GM18511 (cell line): ENCODE measurements at regions not wholly inside any gene's neighbourhood (a gene's known extent, or its start where the extent isn't known, plus 50 kb on each side); places are given as distances from the start of the nearest gene placed in this dataset.
A peak's percentile ranks its signal among the peaks of the same experiment; 100 is the strongest.
"Not testable (repeated sequence)": the region's sequence is repeated elsewhere in the genome, so short reads cannot be mapped to it uniquely, and the experiment has no call there.

ENCODE experiments used
- ATAC-seq: cut with Tn5 transposase; IDR thresholded peaks from one replicate; pipeline ENCODE4 v1.9.1; 2021; ENCODE audit warnings: mild to moderate bottlenecking, moderate library complexity; ENCODE audit not compliant: unreplicated experiment

DNA sequence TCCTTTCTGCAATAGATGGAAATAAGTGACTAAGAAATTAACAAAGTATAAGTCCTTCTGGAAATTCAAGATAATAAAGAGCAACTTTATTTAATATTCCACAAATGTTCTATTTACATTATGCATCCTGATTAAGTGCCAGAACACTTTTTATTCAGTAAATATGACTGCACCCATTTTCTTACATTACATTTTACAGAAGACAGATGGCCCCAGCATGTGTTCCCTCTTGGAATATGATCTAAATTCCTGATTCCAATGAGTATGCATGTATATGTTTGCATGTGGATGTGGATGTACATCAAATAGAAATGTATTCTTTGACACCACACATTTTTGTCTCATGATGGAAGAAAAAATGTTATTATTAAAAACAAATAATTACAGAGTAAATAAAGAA is 628.7 kb upstream of the SEMA3D start:
- no peak for ATAC-seq

DNA sequence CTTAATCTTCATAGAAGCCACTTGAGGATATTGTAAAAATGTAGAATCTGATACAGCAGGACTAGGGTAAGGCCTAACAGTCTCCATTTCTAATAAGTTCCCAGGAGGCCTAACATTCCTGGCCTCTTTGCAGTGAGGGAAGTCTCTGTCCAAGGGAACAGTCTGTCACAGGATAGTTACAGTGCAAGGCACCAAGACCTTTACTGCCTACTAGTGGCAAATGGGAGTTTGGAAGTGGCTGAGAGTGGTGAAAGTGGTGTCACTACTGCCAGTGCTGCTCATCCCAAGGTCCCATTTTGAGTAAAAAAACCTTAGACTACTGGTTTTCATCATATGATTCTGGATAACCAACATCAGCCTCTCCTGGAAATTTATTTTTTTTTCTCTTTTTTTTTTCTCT is 619.5 kb upstream of the SEMA3D start:
- ATAC-seq, result no peak

DNA sequence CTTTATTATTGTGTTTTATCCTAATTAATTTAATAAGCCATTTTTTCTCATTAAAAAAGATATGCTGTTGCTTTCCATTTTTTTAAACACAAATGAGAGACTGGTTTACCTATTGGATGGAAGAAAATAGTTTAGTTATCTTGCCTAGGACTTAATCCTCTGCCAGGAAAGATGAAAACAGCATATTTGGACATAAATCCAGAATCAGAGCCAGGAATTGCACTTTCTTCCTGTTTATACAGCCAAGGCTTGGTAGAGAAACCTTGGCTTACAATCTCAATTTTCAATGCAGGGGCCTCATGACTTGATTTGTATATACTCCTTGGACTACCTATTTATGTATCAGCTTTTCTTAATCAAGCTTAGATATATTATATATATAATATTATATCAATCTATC is 618.8 kb upstream of the SEMA3D start:
- no peak for ATAC-seq

DNA sequence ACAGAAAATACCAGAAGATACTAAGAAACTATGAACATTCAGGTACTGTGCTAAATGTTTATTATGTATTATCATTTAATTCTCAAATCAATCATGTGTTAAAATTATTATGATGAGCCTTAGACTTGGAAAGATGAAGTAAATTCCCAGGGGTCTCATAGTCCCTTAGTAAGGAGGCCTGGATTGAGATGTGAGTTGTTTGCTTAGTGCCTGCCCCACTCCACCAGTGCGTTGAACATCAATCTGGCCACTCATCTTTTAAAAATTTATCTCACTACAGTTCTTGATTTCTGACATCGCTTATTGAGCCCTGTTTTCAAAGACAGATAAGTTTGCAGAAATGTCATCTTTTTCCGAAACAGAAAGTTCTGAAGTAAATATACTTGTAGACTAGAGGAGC is 618.4 kb upstream of the SEMA3D start:
- no peak for ATAC-seq

DNA sequence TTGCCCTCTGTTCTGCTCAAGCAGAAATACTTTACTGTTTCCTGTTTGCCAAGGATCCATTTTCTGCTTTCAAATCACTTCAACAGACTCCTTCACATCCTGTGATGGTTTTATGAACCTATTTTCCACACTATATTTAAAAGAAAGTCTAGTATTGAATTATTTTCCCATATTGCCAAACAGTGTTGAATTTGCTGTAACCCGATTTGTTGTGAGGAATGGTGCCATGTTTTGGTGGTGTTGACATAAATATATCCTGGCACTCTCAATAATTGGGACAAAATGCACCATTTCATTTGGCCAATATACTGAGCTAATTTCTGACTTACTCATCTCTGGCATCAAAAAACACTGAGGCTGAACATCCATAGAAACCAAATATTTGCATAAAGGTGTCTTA is 615.4 kb upstream of the SEMA3D start:
- ATAC-seq, result no peak

DNA sequence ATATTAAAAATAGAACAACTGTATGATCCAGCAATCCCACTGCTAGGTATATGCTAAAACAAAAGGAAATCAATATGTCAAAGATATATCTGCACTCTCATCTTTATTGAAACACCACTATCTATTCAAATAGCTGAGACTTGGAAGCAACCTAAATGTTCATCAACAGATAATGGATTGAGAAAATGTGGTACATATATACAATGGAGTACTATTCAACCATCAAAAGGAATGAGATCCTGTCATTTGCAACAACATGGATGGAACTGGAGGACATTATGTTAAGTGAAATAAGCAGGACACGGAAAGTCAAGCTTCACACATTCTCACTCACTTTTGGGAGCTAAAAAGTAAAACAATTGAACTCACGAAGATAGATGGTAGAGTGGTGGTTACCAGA is 610.1 kb upstream of the SEMA3D start:
- no peak for ATAC-seq

DNA sequence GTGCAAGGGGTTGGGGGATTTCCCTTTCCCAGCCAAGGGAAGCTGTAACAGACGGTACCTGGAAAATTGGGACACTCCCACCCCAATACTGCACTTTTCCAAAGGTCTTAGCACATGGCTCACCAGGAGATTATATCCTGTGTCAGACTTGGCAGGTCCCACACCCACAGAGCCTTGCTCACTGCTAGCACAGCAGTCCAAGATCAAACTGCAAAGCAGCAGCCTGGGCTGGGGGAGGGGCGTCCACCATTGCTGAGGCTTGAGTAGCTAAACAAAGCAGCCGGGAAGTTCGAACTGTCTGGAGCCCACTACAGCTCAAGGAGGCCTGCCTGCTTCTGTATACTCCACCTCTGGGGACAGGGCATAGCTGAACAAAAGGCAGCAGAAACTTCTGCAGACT is 604.2 kb upstream of the SEMA3D start:
- ATAC-seq, result not testable (repeated sequence)

DNA sequence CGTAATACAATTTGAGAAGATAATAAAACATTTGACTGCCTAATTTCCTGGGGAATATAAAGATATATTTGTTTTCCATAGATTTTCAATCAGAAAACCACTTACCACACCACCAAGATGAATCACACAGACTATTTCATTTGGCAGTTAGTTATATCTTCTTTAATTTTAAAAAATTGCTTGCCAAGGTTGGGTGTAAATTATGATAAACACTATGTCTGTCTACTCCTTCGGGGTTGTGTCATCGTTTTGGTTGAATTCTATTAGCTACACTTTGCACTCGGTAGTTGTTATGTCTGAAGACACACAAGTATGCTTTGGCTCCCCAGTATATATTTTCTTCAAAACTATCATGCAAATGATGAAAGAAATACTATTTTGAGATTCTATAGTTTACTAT is 594.8 kb upstream of the SEMA3D start:
- ATAC-seq, result no peak

DNA sequence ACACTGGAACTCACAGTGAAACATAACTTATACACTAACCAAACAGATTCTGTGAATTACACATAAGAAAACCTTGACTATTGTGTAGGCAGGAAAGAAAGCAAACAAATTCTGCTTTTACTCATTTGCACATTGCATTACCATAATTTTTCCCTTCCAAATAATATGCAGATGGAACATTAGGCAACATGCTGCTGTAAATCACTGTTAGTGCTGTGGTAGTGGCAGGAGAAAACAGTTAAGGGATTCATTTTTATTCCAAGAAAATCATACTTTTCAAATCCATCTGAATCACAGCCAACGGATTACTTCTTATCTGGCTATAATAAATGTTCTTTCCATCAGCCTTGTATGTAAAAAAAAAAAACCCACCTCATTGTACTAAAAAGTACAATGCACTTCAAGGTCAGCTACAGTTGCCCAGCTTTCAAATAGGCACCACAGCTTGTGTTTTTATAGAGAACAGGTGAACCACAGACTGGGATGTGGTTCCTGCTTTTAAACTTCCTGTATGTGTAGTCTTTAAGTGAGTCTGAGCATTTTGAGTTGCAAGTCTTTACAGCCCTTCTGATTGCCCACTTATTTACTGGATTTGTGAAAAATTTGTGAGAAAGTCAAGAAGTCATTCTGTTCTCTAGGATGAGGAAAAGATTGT is 590.0 kb upstream of the SEMA3D start:
- no peak for ATAC-seq

DNA sequence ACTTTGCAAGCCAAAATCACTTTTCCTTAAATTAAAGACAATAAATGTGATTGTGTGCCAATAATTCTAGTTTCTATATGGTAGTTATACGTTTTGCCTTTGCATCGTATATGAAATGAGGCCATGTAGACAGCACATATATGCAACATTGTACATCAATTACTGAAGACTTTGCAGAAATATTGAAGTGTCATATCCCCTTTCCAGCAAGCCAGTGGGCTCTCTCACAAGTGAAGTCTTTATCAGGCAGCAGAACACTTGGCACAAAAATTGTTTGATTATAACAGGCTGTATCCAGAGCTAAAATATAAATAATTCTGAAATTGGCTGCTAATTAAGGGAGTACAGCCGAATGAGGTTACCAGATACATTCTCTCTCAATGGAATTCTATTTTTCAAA is 588.6 kb upstream of the SEMA3D start:
- no peak for ATAC-seq

DNA sequence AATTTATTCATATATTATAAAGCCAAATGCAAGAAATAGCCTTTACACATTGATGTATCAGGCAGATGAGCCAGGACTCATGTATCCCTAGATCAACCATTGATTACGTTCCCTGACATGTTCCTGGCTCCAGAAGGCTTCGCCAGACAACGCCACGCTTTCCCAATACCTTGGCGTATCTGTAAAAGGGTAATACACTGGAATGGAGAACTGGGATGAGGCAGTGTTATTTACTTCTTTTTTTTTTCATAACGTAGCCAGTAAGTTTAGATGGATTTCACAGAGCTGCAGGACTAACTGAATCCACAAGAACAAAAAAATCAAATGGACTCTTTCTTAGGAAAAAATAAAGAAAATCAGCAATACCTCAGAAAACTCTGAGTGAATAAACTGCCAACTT is 588.1 kb upstream of the SEMA3D start:
- no peak for ATAC-seq

DNA sequence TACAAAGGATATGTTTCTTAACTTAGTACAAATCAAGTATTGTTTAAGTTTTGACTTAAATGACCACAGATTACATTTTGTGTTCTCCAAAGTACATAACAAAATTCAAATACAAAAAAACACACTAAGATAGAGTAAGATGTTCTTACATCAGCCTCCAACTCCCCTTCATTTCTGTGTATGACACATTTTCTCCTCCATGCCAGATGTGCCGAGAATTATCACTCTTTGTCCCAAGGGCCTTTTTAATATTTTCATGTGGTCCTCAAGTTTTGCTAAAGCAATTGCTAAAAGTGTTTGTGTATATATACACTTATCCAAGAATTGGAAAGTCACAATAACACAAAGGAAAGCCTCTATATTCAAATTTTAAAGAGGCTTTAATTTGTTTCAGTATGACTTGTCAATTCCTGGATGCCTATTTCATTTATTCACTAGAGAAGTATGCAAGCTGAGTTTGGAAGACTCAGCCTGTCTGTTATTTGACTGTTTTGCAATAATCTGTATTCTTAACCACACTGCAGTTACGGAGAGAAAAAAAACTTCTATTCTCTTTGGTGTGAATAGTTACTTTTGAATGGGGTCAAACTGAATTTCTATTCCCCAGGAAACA is 586.4 kb upstream of the SEMA3D start:
- ATAC-seq, result no peak

DNA sequence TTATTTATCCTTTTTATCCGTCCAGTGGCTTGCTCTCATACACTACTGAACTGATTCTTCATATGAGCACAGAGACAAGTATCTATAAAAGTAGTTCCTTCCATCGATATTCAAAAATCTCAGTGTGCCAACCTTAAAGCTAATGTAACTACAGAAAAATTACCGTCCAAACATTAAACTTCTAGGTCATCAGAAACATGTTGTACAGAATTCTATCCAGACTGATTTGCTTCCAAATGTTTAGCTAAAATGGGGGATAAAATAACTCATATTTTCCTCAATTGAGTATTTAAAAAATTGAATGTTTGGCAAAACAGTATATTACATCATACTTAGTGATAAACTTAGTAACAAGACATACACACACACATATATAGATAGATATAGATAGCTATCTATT is 584.7 kb upstream of the SEMA3D start:
- ATAC-seq, result no peak

DNA sequence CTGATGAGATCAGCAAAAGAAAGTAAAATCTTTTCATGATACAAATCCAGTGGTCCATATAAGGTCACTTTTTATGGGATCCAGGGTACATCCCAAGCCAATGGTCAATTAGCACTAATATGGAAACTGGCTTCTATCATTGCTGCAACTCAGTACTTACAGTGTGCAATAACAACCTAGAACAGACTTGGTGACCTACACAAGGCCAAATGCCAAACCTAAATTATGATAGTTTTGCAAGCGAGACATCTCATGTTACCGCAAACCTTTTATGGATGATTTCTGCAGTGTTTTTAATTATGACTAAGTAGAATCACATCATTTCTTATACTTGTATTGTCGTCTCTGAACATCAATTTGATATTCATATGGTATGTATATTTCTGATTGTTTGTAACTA is 583.5 kb upstream of the SEMA3D start:
- no peak for ATAC-seq

DNA sequence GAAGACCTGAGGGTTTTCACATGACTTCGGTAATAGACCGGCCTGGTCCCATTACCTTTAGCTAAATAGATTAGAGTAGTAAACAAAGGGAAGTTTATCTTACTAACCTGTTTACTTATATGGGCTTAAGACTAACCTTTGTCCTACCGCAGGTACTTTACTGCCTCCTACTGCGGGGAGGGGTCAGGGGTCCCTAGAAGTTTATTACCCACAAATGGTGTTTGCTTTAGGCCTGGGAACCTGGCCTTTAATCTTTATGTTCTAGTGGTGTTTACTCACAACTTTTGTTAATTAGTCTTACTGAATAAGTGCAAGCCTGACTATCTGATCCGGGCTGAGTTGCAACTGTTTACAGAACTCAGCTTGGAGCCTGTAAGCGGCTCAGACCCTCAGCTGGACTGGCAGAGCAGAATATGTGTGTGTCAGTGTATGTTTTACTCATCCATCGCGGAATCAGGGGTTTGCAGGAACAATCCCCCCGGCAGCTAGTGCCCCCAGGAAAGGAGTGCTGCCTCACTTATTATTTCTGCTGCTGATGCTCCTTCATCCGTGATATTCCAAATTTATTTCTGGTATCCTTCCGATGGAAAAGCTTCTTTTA is 578.9 kb upstream of the SEMA3D start:
- ATAC-seq, result no peak

DNA sequence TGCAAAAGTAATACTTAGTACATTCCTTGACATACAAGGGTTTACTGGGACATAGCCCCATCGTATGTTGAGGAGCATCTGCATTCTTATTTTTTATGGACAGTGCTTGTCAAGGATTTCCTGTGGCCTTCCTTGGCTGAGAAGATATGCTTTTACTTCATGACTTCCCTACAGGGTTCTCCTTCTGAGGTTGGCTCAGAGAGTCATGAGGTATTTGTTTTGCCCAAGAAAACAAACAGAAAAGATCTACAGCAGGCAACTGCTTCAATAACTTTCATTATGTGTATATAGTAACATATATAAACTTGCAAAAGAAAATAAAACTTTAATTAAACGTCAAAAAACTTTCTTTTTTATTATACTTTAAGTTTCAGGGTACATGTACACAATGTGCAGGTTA is 577.2 kb upstream of the SEMA3D start:
- ATAC-seq, result no peak

DNA sequence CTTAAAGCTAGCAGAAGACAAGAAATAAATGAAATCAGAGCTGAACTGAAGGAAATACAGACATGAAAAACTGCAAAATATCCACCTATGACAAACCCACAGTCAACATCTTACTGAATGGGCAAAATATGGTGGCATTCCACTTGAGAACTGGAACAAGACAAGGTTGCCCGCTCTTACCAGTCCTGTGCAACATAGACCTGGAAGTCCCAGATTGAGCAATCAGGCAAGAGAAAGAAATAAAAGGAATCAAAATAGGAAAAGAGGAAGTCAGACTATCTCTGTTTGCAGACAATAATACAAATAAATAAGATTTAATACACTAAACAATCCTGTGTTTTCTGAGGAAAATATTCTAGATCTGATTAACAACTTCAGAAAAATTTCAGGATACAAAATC is 570.5 kb upstream of the SEMA3D start:
- ATAC-seq, result no peak

DNA sequence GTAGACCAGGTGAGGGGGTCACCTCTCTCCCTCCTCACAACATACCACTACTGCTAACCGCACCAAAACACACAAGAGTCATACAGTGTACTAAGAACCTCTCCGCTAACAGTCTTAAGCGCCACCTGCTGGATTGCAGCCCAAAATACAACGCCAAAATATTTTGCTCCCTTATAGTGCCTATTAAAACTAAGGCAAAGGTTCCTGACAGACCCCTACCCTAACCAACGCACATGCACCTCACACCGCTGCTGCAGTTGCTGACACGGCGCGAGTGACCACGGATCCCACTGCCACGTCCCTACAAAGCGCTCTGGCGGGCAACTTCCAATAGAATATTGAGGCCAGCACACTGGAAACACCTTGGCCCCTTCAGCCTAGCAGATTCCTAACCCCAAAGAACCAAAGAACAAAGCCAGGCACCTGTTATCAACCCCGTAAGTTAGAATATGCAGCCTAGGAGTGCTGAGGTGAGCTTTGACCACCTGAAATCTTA is 563.6 kb upstream of the SEMA3D start:
- ATAC-seq, result peak; percentile 99

DNA sequence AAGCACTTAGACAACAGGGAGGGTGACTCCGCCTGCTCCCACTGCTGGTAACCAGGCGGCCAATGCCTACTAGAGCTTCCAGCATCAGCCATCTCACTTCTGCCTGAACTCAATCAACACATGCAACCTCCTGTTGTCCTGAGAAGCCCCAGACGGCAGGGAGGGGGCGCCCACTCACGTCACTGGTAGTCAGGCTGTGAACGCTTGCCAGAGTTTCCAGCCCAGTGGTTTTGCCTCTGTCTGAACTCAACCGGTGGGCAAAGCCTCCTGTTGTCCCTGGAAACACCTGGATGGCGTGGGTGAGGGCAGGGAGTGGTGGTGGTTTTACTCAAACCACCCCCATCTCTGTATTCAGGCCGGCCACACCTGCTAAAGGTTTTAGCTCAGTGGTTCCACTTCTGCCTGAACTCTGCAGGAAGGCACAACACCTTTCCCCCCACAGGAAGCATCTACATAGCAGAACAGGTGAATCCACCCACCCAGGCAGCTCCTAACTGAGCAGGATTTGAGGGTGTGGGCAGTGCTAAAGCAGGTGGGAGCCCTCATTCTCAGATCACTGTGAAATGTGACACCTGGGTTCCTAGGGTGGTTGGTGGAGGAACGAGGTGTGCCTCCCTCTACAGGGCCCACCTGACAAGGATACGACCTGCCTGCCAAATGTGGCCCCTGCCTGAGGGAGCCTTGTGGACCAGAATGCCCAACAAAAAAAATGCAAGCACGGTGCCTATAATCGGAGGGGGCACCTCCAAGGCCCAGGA is 563.0 kb upstream of the SEMA3D start:
- ATAC-seq, result peak; percentile 38

DNA sequence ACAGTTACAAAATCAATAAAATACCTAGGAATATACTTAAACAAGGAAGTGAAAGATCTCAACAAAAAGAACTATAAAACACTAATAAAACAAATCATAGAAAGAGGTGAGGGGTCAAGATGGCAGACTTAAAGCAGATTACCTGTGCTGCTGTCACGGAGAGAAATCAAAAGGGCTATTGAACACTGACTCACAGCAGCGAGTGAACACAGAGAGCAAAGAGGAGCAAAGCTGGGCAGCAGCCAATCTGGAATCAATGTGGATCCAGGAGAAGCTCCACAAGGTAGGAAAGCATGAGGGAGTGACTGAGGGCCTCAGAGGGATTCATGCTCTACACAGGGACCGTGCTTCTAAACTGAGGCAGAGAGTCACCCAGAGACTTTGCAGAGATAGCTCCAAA is 562.0 kb upstream of the SEMA3D start:
- no peak for ATAC-seq

DNA sequence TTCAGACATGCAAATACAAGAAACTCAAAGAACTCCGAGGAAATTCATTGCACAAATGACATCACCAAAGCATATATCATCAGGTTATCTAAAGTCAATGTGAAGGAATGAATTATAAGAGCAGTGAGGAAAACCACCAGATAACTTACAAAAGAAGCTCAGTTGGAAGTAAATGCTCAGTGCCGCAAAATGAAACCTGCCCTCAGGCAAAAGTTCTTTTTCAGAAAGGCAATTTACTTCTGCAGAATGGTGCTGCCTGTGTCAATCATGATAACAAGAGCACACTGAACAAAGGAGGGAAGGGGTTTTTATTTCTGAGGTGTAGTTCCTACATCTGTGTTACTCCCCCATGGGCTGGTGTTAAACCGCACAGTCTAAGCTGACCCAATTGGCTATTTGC is 550.6 kb upstream of the SEMA3D start:
- ATAC-seq, result no peak

DNA sequence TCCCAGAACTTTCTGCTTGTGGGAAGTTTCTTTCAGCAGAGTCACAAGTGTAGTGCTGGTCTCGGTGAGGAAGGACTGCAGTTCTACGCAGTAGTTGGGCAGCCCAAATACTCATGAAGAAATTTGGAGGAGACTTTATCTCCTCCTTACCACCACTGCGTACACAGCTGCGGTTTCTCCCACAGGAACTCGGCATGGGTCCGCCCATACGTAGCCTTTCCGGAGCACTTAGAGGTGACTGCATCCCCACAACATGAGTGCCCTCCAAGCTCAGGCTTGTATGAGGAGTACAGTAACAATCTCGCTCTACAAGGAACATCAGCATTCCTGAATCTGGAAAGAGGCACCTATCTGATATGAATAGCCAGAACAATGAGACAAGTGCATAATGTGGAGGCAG is 549.2 kb upstream of the SEMA3D start:
- no peak for ATAC-seq
